Central memory CD8-positive, alpha-beta T cell (primary cell): ENCODE measurements at regions not wholly inside any gene's neighbourhood (a gene's known extent, or its start where the extent isn't known, plus 50 kb on each side); places are given as distances from the start of the nearest gene placed in this dataset.

ENCODE experiments used
- ATAC-seq: fragments of 150-1000 bp; cut with Tn5 transposase; replicated peaks from 2 replicates; pipeline ENCODE4 v1.10.0; 2022; ENCODE audit warnings: mild to moderate bottlenecking, moderate FRiP score, moderate number of reproducible peaks; ENCODE audit not compliant: poor library complexity, severe bottlenecking; ENCODE audit errors: extremely low read depth
- DNase-seq, 2 donors: peaks; one replicate each; pipeline ENCODE4 v3.0.0; 2021; ENCODE audit warnings: low spot score in 2 of 2
- H3K27ac Mint-ChIP-seq: one replicate; pipeline ENCODE4 v1.8.0; 2022; ENCODE audit warnings: low read depth, mild to moderate bottlenecking, moderate library complexity, mixed read lengths
- H3K27me3 Mint-ChIP-seq: one replicate; pipeline ENCODE4 v1.8.0; 2022; ENCODE audit warnings: mixed read lengths
- H3K36me3 Mint-ChIP-seq: one replicate; pipeline ENCODE4 v1.8.0; 2022; ENCODE audit warnings: mild to moderate bottlenecking, moderate library complexity, mixed read lengths; ENCODE audit not compliant: insufficient read depth
- H3K4me1 Mint-ChIP-seq: one replicate; pipeline ENCODE4 v1.8.0; 2022; ENCODE audit warnings: mixed read lengths
- H3K4me3 Mint-ChIP-seq: one replicate; pipeline ENCODE4 v1.8.0; 2022; ENCODE audit warnings: mild to moderate bottlenecking, moderate library complexity, mixed read lengths
- H3K9me3 Mint-ChIP-seq: one replicate; pipeline ENCODE4 v1.8.0; 2022; ENCODE audit warnings: mixed read lengths

DNA sequence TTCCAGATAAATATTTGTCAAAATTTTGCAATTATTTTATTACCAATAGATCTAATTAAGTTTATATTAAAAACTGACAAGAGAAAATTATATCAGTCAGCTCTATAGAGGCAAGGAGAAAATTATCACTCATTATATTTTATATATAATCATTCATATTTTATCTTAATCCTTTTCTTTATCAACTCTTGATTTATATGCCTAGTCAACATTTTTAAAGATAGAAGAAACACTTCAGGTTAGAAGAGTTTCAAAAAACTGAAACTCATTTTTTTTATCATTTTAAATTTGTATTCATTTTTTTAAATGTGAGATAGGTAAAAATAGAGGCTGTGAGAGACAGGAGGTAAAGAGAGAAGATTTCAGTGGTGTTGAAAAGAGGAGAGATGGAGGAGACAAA lies 217.3 kb upstream of the P2RY1 start:
- H3K36me3 Mint-ChIP-seq, result no peaks in the 10 kb centered on the region
- H3K4me3 Mint-ChIP-seq, result no peak overlapping the region
- H3K27me3 Mint-ChIP-seq, result peaks cover 23% of the 10 kb centered on the region
- no peaks in the 10 kb centered on the region for H3K9me3 Mint-ChIP-seq
- H3K27ac Mint-ChIP-seq, result no peak overlapping the region
- no peaks in the 10 kb centered on the region for H3K4me1 Mint-ChIP-seq
- DNase-seq (no peak), ATAC-seq (no peak)

- Mint-ChIP-seq H3K4me1 (no peaks in the 10 kb centered on the region), H3K4me3 (no peak overlapping the region), H3K27me3 (peaks cover 29% of the 10 kb centered on the region), H3K9me3 (no peaks in the 10 kb centered on the region), H3K27ac (no peak overlapping the region), H3K36me3 (no peaks in the 10 kb centered on the region)
- ATAC-seq (no peak), DNase-seq (no peak)
These were observed 216.4 kb upstream of the P2RY1 start for GRCh38 chr3:152618529-152618928.

- Mint-ChIP-seq H3K27ac (no peak overlapping the region), H3K9me3 (no peaks in the 10 kb centered on the region), H3K36me3 (no peaks in the 10 kb centered on the region), H3K4me1 (no peaks in the 10 kb centered on the region), H3K27me3 (peaks cover 34% of the 10 kb centered on the region), H3K4me3 (no peak overlapping the region)
- DNase-seq, result no peak
- ATAC-seq, result no peak
These were observed 215.2 kb upstream of the P2RY1 start for GRCh38 chr3:152619691-152620090.

GRCh38 chr3:152620395-152620794 lies 214.5 kb upstream of the P2RY1 start:
- no peaks in the 10 kb centered on the region for H3K4me1 Mint-ChIP-seq
- no peak overlapping the region for H3K27ac Mint-ChIP-seq
- no peak for ATAC-seq
- no peak for DNase-seq
- H3K4me3 Mint-ChIP-seq, result no peak overlapping the region
- peaks cover 34% of the 10 kb centered on the region for H3K27me3 Mint-ChIP-seq
- no peaks in the 10 kb centered on the region for H3K9me3 Mint-ChIP-seq
- no peaks in the 10 kb centered on the region for H3K36me3 Mint-ChIP-seq

GRCh38 chr3:152621006-152621868 lies 213.7 kb upstream of the P2RY1 start:
- Mint-ChIP-seq H3K4me3 (no peak overlapping the region), H3K4me1 (no peaks in the 10 kb centered on the region), H3K36me3 (no peaks in the 10 kb centered on the region), H3K9me3 (no peaks in the 10 kb centered on the region), H3K27ac (no peak overlapping the region), H3K27me3 (peaks cover 34% of the 10 kb centered on the region)
- DNase-seq (no peak), ATAC-seq (no peak)

DNA sequence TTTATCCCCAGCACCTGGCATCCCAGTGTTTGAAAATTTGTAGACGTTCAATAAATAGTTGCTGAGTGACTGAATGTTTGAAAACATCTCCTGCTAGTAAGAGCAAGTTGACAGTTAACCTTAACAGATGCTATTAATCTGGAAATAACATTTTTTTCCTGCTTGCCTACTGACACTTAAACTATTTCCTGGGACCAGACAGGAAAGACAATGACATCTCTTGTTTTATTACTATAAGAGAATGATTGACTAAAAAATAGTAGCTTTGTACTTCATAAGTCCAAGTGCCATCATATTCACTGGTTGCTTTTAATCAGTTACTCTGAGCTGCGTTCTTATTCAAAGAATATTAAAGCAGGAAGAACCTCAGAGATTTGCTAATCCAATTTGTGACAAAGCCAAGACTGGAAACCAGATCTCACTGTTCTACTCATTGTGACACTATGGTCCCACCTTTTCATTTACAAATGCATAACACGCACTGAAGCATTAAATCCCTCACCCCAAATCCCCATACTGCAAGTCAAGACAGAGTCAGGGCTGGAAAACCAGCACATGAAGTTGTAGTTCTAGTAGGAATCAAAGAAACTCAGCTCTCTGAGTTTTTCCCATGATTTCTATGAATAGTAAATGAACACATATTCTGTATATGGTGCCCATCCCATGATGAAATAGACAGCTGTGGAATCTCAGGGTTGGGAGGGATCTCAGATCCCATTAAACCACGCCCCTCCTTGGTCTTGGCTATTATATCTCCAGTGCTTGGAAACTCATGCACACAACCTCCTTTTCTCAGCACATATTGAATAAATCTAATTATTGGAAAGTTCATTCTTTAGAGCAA lies 212.7 kb upstream of the P2RY1 start:
- no peak overlapping the region for H3K27ac Mint-ChIP-seq
- DNase-seq, result no peak
- H3K4me3 Mint-ChIP-seq, result no peak overlapping the region
- no peaks in the 10 kb centered on the region for H3K9me3 Mint-ChIP-seq
- H3K36me3 Mint-ChIP-seq, result no peaks in the 10 kb centered on the region
- no peak for ATAC-seq
- H3K4me1 Mint-ChIP-seq, result no peaks in the 10 kb centered on the region
- H3K27me3 Mint-ChIP-seq, result peaks cover 34% of the 10 kb centered on the region

DNA sequence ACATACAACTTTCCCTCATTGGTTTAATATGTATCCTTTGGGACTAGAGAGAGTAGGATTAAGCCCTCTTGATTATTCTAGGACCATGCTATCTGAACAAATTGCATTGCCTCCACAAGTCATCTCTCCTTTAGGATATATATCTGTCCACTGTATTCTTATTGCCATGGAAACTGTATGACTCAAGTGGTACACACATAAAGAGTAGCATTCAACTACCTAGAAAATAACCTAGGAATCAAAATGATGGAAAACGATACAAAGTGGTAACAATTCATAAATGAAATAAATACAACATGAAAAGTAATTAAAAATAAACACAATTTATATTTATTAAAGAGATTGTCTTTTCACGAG lies 212.1 kb upstream of the P2RY1 start:
- no peak for ATAC-seq
- H3K27ac Mint-ChIP-seq, result no peak overlapping the region
- H3K27me3 Mint-ChIP-seq, result peaks cover 34% of the 10 kb centered on the region
- H3K4me3 Mint-ChIP-seq, result no peak overlapping the region
- no peak for DNase-seq
- no peaks in the 10 kb centered on the region for H3K36me3 Mint-ChIP-seq
- no peaks in the 10 kb centered on the region for H3K4me1 Mint-ChIP-seq
- H3K9me3 Mint-ChIP-seq, result no peaks in the 10 kb centered on the region

DNA sequence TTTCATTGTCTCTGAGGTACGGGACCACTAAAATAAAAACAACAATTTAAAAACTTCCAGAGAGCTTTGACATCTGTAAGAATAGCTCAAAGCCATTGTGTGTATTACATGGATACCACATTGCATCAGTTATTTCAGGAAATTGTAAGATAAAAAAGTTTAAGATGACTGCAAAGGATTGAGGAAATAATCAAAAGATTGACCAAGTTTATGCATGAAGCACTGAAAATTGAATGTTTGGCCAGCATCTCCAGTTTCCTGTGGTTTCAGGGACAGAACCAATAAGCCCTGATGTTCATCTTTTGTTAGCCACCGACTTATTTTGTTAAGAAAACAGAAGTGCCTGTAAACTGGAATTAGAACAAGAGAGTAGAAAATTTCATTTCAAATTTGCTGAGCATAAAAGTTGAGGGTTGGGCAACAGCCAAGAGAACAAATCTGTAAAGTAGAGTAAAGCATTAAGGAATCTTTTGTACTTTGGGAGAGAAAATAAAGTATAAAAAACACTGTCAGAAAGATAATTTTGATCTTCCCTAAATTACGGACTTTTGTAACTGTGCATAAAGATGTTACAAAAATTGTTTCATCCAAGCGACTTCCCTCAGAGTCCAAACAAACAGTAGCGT lies 211.5 kb upstream of the P2RY1 start:
- ATAC-seq (no peak), DNase-seq (no peak)
- Mint-ChIP-seq H3K4me3 (no peak overlapping the region), H3K27ac (no peak overlapping the region), H3K36me3 (no peaks in the 10 kb centered on the region), H3K27me3 (peaks cover 34% of the 10 kb centered on the region), H3K9me3 (no peaks in the 10 kb centered on the region), H3K4me1 (no peaks in the 10 kb centered on the region)

- H3K9me3 Mint-ChIP-seq, result no peaks in the 10 kb centered on the region
- H3K4me1 Mint-ChIP-seq, result no peaks in the 10 kb centered on the region
- no peaks in the 10 kb centered on the region for H3K36me3 Mint-ChIP-seq
- no peak overlapping the region for H3K4me3 Mint-ChIP-seq
- H3K27ac Mint-ChIP-seq, result no peak overlapping the region
- peaks cover 36% of the 10 kb centered on the region for H3K27me3 Mint-ChIP-seq
- no peak for DNase-seq
- ATAC-seq, result no peak
These were observed 208.7 kb upstream of the P2RY1 start for GRCh38 chr3:152626226-152626625.

DNA sequence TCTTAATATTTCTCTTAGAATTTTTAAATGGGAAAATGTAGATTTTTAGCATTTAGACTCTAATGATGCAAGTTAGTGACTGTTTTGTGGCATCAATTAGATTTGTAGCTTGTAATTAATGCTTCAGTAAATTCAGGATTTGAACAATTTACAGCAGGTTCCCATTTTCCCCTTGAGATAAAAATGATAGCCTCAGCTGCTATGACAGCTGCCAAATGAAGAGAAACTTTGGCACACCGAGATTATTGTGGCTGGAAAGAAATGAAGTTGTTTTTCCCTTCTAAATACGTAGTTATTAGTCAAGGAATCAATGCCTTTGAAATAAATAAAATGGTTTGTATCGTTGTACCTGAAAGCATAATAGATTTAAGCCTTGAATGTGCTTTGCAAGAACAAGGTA lies 206.4 kb upstream of the P2RY1 start:
- Mint-ChIP-seq H3K9me3 (no peaks in the 10 kb centered on the region), H3K27me3 (peaks cover 25% of the 10 kb centered on the region), H3K4me1 (no peaks in the 10 kb centered on the region), H3K36me3 (no peaks in the 10 kb centered on the region), H3K27ac (no peak overlapping the region), H3K4me3 (no peak overlapping the region)
- ATAC-seq, result no peak
- DNase-seq, result no peak

DNA sequence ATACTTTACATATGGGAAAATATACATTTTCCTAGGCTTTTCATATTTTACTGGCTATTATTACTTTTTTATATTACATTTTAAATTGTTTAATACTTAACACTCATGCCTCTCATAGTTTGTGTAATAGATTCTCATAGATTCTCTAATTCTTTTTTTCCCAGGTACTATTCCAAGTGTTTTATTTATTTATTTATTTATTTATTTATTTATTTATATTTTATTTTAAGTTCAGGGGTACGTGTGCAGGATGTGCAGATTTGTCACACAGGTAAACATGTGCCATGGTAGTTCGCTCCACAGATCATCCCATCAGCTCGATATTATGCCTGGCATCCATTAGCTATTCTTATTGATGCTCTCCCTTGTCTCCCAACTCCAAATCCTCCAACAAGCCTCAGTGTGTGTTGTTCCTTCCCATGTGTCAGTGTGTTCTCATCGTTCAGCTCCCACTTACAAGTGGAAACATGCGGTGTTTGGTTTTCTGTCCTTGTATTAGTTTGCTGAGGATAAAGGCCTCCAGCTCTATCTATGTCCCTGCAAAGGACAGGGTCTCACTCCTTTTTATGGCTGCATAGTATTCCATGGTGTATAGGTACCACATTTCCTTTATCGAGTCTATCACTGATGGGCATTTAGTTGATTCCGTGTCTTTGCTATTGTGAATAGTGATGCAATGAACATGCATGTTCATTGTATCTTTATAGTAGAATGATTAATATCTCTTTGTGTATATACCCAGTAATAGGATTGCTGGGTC lies 205.4 kb upstream of the P2RY1 start:
- Mint-ChIP-seq H3K27ac (no peak overlapping the region), H3K9me3 (no peaks in the 10 kb centered on the region), H3K4me3 (no peak overlapping the region), H3K4me1 (no peaks in the 10 kb centered on the region), H3K27me3 (peaks cover 31% of the 10 kb centered on the region), H3K36me3 (no peaks in the 10 kb centered on the region)
- no peak for ATAC-seq
- DNase-seq, result no peak

GRCh38 chr3:152635389-152635788 lies 199.5 kb upstream of the P2RY1 start:
- Mint-ChIP-seq H3K4me3 (no peak overlapping the region), H3K27me3 (peaks cover 61% of the 10 kb centered on the region), H3K4me1 (no peaks in the 10 kb centered on the region), H3K36me3 (no peaks in the 10 kb centered on the region), H3K9me3 (no peaks in the 10 kb centered on the region), H3K27ac (no peak overlapping the region)
- ATAC-seq (no peak), DNase-seq (no peak)
